ENCODE measurements at regions not wholly inside any gene's neighbourhood (a gene's known extent, or its start where the extent isn't known, plus 50 kb on each side); places are given as distances from the start of the nearest gene placed in this dataset.

DNA sequence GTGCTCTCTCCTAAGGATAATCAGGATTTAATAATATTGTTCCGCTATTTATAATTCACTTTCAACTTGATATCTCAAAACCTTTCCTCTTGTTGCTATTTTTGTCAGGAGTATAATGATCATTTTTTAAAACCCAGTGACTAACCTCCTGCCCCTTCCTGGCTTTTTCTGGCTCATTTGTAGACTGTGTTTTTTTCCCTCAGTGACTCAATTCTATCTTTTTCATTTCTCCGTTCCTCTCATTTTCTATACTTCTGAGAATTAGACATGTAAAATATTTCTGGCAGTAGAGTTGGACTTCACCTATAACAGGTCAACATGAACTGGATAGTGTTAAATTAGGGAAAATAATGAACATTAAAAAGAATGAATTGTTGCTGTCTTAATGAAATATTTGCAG, 490.7 kb downstream of the EDEM1 start:
- TF ChIP-seq, protein P1, sequence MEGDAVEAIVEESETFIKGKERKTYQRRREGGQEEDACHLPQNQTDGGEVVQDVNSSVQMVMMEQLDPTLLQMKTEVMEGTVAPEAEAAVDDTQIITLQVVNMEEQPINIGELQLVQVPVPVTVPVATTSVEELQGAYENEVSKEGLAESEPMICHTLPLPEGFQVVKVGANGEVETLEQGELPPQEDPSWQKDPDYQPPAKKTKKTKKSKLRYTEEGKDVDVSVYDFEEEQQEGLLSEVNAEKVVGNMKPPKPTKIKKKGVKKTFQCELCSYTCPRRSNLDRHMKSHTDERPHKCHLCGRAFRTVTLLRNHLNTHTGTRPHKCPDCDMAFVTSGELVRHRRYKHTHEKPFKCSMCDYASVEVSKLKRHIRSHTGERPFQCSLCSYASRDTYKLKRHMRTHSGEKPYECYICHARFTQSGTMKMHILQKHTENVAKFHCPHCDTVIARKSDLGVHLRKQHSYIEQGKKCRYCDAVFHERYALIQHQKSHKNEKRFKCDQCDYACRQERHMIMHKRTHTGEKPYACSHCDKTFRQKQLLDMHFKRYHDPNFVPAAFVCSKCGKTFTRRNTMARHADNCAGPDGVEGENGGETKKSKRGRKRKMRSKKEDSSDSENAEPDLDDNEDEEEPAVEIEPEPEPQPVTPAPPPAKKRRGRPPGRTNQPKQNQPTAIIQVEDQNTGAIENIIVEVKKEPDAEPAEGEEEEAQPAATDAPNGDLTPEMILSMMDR (IDR thresholded peaks at IDR 0.05) = no peak
- no peak for TF ChIP-seq POLR2A (IDR thresholded peaks at IDR 0.05)

All from prostate gland (tissue), 2 donors.